NCI-H2196 (cell line): ENCODE measurements at regions not wholly inside any gene's neighbourhood (a gene's known extent, or its start where the extent isn't known, plus 50 kb on each side); places are given as distances from the start of the nearest gene placed in this dataset.

Source experiments
- DNase-seq: peaks from one replicate; lab custom pipeline; 2025; ENCODE audit not compliant: unreplicated experiment; lab: John Stamatoyannopoulos, UW

GRCh38 chr21:34022627-34023335 is 50.6 kb upstream of the MRPS6 start:
- DNase-seq: no peak

DNA sequence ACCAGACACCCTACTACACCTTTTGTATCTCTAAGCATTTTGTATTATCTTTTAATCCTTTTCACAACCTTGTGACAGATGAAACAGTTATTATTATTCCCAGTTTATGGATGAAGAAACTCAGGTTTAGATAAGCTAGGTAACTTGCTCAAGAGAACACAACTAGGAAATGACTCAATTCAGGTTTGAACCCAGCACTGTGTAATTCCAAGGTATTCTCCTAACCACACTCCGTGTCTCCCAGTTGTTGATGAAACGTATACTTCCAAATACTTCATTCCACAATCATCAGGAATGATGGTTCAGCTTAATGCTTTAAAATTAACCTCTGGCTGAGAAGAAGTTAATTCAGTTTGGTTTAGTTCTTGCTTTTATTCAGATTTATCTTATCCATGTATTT is 51.7 kb upstream of the MRPS6 start:
- DNase-seq: no peak

DNA sequence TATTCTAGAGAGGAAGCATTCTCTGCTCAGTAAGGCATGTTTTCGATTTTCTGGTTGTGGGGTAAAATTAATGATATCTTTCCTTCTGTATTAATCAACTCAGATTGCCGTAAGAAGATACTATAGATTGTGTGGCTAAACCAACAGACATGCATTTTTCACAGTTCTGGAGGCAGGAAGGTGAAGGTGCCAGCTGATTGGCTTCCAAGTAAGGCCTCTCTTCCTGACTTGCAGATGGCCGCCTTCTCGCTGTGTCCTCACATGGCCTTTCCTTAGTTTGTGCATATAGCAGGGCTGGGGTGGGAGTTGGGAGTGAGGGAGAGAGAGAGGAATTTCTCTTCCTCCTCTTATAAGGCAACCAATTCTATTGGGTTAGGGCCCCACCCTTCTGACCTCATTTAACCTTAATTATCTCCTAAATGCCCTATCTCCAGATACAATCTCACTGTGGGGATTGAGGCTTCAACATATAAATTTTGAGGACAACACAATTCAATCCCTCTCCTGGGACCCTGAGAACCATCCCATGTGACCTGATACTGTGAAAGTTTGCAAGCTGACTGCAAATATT is 52.3 kb upstream of the MRPS6 start:
- no peak for DNase-seq

- no peak for DNase-seq
Measured at GRCh38 chr21:34020005-34020847, 53.2 kb upstream of the MRPS6 start.

- DNase-seq: no peak
Measured at GRCh38 chr21:34019402-34019801, 54.0 kb upstream of the MRPS6 start.

GRCh38 chr21:34018910-34019309 is 54.5 kb upstream of the MRPS6 start:
- no peak for DNase-seq

GRCh38 chr21:34018185-34018584 is 55.2 kb upstream of the MRPS6 start:
- no peak for DNase-seq

- no peak for DNase-seq
Measured at GRCh38 chr21:34017039-34017961, 56.1 kb upstream of the MRPS6 start.

DNA sequence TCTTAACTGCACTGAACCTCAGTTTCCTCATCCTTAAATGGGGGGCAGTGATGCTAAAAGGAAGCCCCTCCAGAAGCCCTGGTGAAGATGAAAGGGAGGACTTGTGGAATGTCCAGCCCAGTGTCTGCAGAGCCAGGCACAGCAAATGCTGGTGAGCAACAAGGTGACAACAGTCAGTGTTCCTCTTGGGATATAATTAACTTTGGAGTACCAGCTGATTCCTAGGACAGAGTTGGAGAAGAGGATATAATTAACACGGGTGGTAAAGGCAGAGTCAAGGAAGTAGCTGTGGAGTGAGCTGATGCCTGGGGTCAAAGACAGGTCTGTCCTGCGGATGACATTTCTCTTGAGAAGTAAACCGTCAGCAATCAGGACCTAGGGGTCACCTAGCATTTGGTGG is 60.7 kb upstream of the MRPS6 start:
- DNase-seq: no peak

GRCh38 chr21:34011660-34012059 is 61.7 kb upstream of the MRPS6 start:
- DNase-seq: no peak

DNA sequence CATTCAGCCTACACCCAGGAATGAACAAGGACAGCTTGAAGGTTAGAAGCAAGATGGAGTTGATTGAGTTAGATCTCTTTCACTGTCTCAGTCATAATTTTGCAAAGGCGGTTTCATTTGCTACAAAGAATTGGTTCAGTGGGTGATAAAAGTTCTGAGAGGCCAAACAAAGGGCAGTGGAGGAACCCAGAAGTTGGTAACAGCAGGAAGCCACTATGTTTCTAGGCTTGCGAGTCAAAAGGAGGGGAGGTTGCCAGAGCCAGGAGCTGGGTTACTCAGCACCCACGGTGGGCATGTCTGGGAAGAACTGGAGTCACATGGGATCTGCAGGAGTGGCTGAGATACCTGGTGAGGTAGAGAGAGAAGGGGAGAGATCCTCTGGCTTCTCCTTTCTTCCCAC is 64.2 kb upstream of the MRPS6 start:
- DNase-seq: no peak

- no peak for DNase-seq
Measured at GRCh38 chr21:34008618-34009017, 64.8 kb upstream of the MRPS6 start.

DNA sequence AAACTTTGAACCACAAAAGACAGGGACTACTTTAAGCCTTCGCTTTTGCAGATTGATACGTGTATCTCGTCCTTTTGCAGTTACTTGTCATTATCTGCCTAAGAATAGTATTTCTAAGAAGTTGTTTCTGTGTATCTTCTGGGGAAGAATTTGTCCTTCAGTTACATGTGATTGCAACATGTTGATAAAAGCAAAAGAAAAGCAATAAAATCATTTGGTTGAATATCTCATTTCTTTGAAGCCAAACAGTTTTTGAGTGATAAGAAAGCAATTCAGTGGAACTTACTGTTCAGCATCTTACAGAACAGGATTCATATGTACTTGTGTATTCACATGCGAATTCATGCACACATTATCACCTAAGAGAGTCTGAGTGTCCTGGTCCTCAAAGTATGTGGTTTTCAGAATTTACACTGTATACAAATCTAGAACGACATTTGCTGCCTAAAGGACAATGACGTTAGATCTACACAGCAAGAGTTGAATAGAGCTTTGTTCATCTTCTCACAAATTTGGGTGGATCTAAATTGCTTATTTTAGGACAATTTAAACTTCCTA is 66.7 kb upstream of the MRPS6 start:
- DNase-seq: no peak

DNA sequence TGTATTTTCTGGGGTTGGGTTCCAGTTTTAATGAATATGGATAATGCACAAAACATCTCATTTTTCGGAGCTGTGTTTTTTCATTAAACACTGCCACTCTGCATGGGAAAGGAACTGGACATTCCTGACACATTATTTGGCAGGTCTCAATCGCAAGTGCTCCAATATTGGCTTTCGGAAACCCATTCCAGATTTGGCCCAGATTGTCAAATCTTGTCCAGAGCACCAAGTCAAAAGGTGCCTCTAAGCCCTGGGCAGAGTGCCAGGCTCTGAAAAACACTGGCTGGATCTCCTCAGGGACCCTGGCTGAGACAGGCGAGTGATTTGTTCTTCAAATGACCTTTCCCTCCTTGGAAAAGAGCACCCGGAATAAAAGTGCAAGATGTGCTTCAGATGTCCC is 68.4 kb upstream of the MRPS6 start:
- DNase-seq: no peak

DNA sequence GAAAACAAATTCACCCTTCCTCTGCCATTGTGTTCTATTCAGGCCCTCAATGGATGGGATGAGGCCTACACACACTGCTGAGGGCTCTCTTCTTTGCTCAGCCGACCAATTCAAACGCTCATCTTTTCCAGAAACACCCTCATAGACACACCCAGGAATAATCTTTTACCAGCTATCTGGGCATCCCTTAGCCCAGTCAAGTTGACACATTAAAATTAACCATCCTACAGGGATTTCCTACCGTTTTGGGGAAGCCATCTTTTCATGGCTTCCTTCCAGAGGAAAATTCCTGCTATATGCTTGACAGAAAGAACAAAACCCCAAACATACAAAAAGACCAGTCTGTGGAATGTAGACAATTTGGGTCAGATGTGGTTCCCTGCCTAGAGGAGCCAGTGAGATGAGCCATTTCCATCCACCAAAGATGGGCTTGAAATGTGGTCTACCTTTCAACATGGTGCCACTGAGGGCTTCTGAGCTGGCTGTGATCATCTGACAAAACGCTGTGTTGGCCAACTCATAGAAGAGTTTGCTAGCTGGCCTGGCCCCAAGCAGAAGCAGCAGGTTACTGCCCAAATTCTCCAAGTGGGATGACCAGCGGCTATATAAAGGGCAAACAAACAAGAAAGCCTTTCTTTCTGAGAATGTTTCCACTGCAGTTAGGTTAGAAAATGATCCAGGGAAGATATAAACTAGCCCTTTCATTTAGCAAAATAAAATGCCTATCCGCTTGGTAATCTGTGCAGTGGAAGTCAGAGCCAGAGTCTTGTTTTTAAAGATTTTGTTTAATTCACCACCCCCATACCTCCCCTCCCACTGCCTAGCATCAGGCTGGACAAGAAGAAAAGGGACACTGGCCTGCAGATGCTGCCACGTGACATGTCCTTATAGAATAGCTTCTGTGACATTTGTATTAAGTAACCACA is 69.1 kb upstream of the MRPS6 start:
- no peak for DNase-seq

DNA sequence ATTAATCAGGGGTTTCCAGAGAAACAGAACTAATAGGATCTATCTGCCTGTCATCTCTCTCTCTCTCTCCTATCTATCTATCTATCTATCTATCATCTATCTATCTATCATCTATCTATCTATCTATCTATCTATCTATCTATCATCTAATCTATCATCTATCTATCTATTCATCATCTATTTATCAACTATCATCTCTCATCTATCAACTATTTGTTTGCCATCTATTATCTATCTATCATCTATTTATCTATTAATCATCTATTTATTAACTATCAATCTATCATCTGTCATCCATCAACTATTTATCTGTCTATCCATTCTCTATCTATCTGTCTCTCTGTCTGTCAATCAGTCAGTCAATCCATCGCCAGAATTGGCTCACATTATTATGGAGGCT is 70.0 kb upstream of the MRPS6 start:
- DNase-seq: no peak

DNA sequence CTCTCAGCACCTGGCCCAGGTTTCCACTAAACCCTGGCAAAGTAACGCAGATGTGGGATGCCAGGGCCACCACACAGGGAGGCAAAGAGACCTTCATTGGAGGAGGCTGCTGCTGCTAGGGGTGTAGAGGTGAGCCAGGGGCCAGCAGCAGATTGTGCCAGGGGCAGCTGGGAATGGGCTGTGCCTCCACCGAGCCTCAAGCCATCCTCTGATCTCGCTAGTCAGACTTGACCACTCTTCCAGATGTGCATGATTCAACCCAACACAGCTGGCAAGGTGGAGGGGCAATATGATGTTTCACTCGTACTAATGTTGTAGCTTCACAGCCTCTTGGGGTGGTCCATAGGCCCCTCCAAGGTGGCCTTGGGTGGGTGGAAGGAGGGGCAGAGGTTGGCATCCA is 73.0 kb upstream of the MRPS6 start:
- no peak for DNase-seq

DNA sequence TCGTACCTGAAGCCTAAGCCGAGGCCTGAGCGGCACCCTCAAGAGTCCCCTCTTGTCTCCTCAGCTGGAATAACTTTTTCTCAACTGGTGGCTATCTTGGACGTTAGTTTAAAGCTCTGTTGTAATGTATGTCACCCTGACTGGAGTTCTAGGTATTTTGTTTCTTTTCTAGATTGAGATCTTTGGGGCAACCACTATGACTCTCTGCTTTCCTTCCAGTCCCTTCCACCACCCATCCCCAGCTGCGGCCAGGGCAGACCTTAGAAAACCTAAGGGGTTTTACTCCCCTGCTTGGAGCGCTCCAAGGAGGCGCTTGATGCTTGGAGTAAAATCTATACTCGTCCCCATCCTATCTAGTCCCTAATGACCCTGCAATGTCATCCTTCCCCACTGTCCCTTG is 74.6 kb upstream of the MRPS6 start:
- DNase-seq: no peak

DNA sequence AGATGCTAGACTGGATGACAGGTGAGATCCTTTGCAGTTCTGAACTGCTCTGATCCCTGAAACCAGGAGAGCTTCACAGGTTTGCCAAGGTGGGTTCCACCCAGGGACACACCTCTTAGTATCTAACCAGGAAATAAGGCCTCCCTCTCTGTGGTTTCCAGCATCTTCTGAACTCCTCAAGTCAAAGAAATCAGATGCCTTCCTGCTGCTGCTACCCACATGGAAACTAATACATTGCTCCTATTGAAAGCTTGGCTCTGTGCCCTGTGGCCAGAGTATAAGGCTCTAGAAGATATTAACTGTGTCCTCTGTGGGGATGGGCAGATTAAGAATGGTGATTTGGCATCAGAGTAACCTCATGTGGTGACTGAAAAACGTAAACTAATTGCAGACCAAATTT is 75.0 kb upstream of the MRPS6 start:
- peak; percentile 9 for DNase-seq

GRCh38 chr21:33997436-33997835 is 75.9 kb upstream of the MRPS6 start:
- DNase-seq: no peak
